CD4-positive, alpha-beta T cell treated with Interleukin-15 for 4 hours (primary cell): ENCODE measurements at regions not wholly inside any gene's neighbourhood (a gene's known extent, or its start where the extent isn't known, plus 50 kb on each side); places are given as distances from the start of the nearest gene placed in this dataset.

Experiments used
- DNase-seq: peaks from one replicate; pipeline ENCODE4 v3.0.0-alpha.2; 2020; ENCODE audit warnings: low spot score

- no peak for DNase-seq
Observed at GRCh38 chr11:97963528-97964331, 1057.0 kb upstream of the CNTN5 start.

- DNase-seq = no peak
Observed at GRCh38 chr11:97964332-97965004, 1056.3 kb upstream of the CNTN5 start.

GRCh38 chr11:97965849-97966646 lies 1054.7 kb upstream of the CNTN5 start:
- no peak for DNase-seq

- no peak for DNase-seq
Observed at GRCh38 chr11:97966901-97967300, 1053.8 kb upstream of the CNTN5 start.

- DNase-seq = no peak
Observed at GRCh38 chr11:97968071-97968470, 1052.7 kb upstream of the CNTN5 start.

- no peak for DNase-seq
Observed at GRCh38 chr11:97972731-97973130, 1048.0 kb upstream of the CNTN5 start.

- DNase-seq = no peak
Observed at GRCh38 chr11:97973352-97973857, 1047.3 kb upstream of the CNTN5 start.

- DNase-seq = no peak
Observed at GRCh38 chr11:97974798-97975498, 1045.8 kb upstream of the CNTN5 start.

- DNase-seq = no peak
Observed at GRCh38 chr11:97977726-97978125, 1043.0 kb upstream of the CNTN5 start.

GRCh38 chr11:97979741-97980140 lies 1041.0 kb upstream of the CNTN5 start:
- DNase-seq = no peak

GRCh38 chr11:97982512-97982911 lies 1038.2 kb upstream of the CNTN5 start:
- DNase-seq = no peak

GRCh38 chr11:97989121-97989520 lies 1031.6 kb upstream of the CNTN5 start:
- no peak for DNase-seq

- DNase-seq = no peak
Observed at GRCh38 chr11:97990162-97990920, 1030.4 kb upstream of the CNTN5 start.

- DNase-seq = no peak
Observed at GRCh38 chr11:97993562-97993961, 1027.2 kb upstream of the CNTN5 start.

GRCh38 chr11:97995874-97996273 lies 1024.9 kb upstream of the CNTN5 start:
- DNase-seq = no peak

GRCh38 chr11:97996762-97997161 lies 1024.0 kb upstream of the CNTN5 start:
- no peak for DNase-seq

GRCh38 chr11:98003606-98004371 lies 1017.0 kb upstream of the CNTN5 start:
- DNase-seq = no peak

GRCh38 chr11:98007072-98007471 lies 1013.7 kb upstream of the CNTN5 start:
- DNase-seq = no peak

- no peak for DNase-seq
Observed at GRCh38 chr11:98027652-98028051, 993.1 kb upstream of the CNTN5 start.

GRCh38 chr11:98029832-98030231 lies 990.9 kb upstream of the CNTN5 start:
- no peak for DNase-seq
